ENCODE measurements at regions not wholly inside any gene's neighbourhood (a gene's known extent, or its start where the extent isn't known, plus 50 kb on each side); places are given as distances from the start of the nearest gene placed in this dataset.

GRCh38 chr3:35401671-35402070, 237.7 kb upstream of the ARPP21 start:
- Mint-ChIP-seq H3K36me3 (no peaks in the 10 kb centered on the region), H3K4me1 (no peaks in the 10 kb centered on the region), H3K4me3 (no peak overlapping the region), H3K27ac (no peak overlapping the region), H3K27me3 (no peaks in the 10 kb centered on the region), H3K9me3 (peaks cover 0 to 8% (median 2%) of the 10 kb centered on the region in 8 donors)
- H3K27me3 ChIP-seq (ENCODE audit: insufficient read depth, low read length): no peaks in the 10 kb centered on the region
- H3K36me3 ChIP-seq (ENCODE audit: insufficient read depth, low read length): no peaks in the 10 kb centered on the region
- H3K4me3 ChIP-seq (ENCODE audit: low read length in 2 of 2): no peak overlapping the region
- H3K27ac ChIP-seq (ENCODE audit: low read depth, low read length): no peak overlapping the region
- peaks cover 0 to 3% of the 10 kb centered on the region in 2 donors for H3K9me3 ChIP-seq (ENCODE audit: control insufficient read depth in 1 of 2, low read length in 2 of 2)
- ChIA-PET POLR2A (ENCODE audit: partially characterized antibody) (no interaction called here), CTCF (ENCODE audit: partially characterized antibody) (no interaction called here)
- no peaks in the 10 kb centered on the region for H3K4me1 ChIP-seq (ENCODE audit: insufficient read depth, low read length)
- intact Hi-C loops (cut with micrococcal nuclease): no loop called here
- DNase-seq: no peak

- no peaks in the 10 kb centered on the region for H3K36me3 ChIP-seq (ENCODE audit: insufficient read depth, low read length)
- POLR2A ChIA-PET (ENCODE audit: partially characterized antibody): no interaction called here
- intact Hi-C loops (cut with micrococcal nuclease): no loop called here
- DNase-seq: no peak
- no peaks in the 10 kb centered on the region for H3K27me3 ChIP-seq (ENCODE audit: insufficient read depth, low read length)
- H3K4me1 ChIP-seq (ENCODE audit: insufficient read depth, low read length): no peaks in the 10 kb centered on the region
- H3K4me1 Mint-ChIP-seq: no peaks in the 10 kb centered on the region
- H3K27me3 Mint-ChIP-seq: no peaks in the 10 kb centered on the region
- no peak overlapping the region for H3K27ac ChIP-seq (ENCODE audit: low read depth, low read length)
- no peak overlapping the region for H3K27ac Mint-ChIP-seq
- H3K4me3 ChIP-seq (ENCODE audit: low read length in 2 of 2): no peak overlapping the region
- CTCF ChIA-PET (ENCODE audit: partially characterized antibody): no interaction called here
- H3K9me3 Mint-ChIP-seq: peaks cover 0 to 6% (median 3%) of the 10 kb centered on the region in 8 donors
- H3K4me3 Mint-ChIP-seq: no peak overlapping the region
- peaks cover 0 to 3% of the 10 kb centered on the region in 2 donors for H3K9me3 ChIP-seq (ENCODE audit: control insufficient read depth in 1 of 2, low read length in 2 of 2)
- no peaks in the 10 kb centered on the region for H3K36me3 Mint-ChIP-seq
Observed at GRCh38 chr3:35404571-35404970, 234.8 kb upstream of the ARPP21 start.

GRCh38 chr3:35408882-35409281, 230.4 kb upstream of the ARPP21 start:
- no peak overlapping the region for H3K27ac Mint-ChIP-seq
- CTCF ChIA-PET (ENCODE audit: partially characterized antibody): no interaction called here
- no peak for DNase-seq
- no peaks in the 10 kb centered on the region for H3K27me3 Mint-ChIP-seq
- peaks cover 0 to 6% (median 3%) of the 10 kb centered on the region in 8 donors for H3K9me3 Mint-ChIP-seq
- no peaks in the 10 kb centered on the region for H3K4me1 Mint-ChIP-seq
- peaks cover 0 to 3% of the 10 kb centered on the region in 2 donors for H3K9me3 ChIP-seq (ENCODE audit: control insufficient read depth in 1 of 2, low read length in 2 of 2)
- no peak overlapping the region for H3K4me3 ChIP-seq (ENCODE audit: low read length in 2 of 2)
- POLR2A ChIA-PET (ENCODE audit: partially characterized antibody): no interaction called here
- H3K27me3 ChIP-seq (ENCODE audit: insufficient read depth, low read length): no peaks in the 10 kb centered on the region
- intact Hi-C loops (cut with micrococcal nuclease): no loop called here
- no peaks in the 10 kb centered on the region for H3K36me3 ChIP-seq (ENCODE audit: insufficient read depth, low read length)
- H3K4me3 Mint-ChIP-seq: no peak overlapping the region
- no peaks in the 10 kb centered on the region for H3K36me3 Mint-ChIP-seq
- no peaks in the 10 kb centered on the region for H3K4me1 ChIP-seq (ENCODE audit: insufficient read depth, low read length)
- no peak overlapping the region for H3K27ac ChIP-seq (ENCODE audit: low read depth, low read length)

GRCh38 chr3:35409991-35410390, 229.3 kb upstream of the ARPP21 start:
- Histone ChIP-seq H3K36me3 (ENCODE audit: insufficient read depth, low read length) (no peaks in the 10 kb centered on the region), H3K4me1 (ENCODE audit: insufficient read depth, low read length) (no peaks in the 10 kb centered on the region), H3K9me3 (ENCODE audit: control insufficient read depth in 1 of 2, low read length in 2 of 2) (peaks cover 0 to 6% of the 10 kb centered on the region in 2 donors), H3K27me3 (ENCODE audit: insufficient read depth, low read length) (no peaks in the 10 kb centered on the region), H3K27ac (ENCODE audit: low read depth, low read length) (no peak overlapping the region), H3K4me3 (ENCODE audit: low read length in 2 of 2) (no peak overlapping the region)
- POLR2A ChIA-PET (ENCODE audit: partially characterized antibody): no interaction called here
- Mint-ChIP-seq H3K4me1 (no peaks in the 10 kb centered on the region), H3K36me3 (no peaks in the 10 kb centered on the region), H3K9me3 (peaks cover 0 to 7% (median 3%) of the 10 kb centered on the region in 8 donors), H3K4me3 (no peak overlapping the region), H3K27me3 (no peaks in the 10 kb centered on the region), H3K27ac (no peak overlapping the region)
- CTCF ChIA-PET (ENCODE audit: partially characterized antibody): no interaction called here
- intact Hi-C loops (cut with micrococcal nuclease): no loop called here
- DNase-seq: no peak

- POLR2A ChIA-PET (ENCODE audit: partially characterized antibody): no interaction called here
- peaks cover 0 to 10% (median 4%) of the 10 kb centered on the region in 8 donors for H3K9me3 Mint-ChIP-seq
- no peaks in the 10 kb centered on the region for H3K4me1 Mint-ChIP-seq
- no peak overlapping the region for H3K4me3 Mint-ChIP-seq
- CTCF ChIA-PET (ENCODE audit: partially characterized antibody): no interaction called here
- no peaks in the 10 kb centered on the region for H3K27me3 Mint-ChIP-seq
- H3K36me3 Mint-ChIP-seq: no peaks in the 10 kb centered on the region
- Histone ChIP-seq H3K27me3 (ENCODE audit: insufficient read depth, low read length) (no peaks in the 10 kb centered on the region), H3K4me3 (ENCODE audit: low read length in 2 of 2) (no peak overlapping the region), H3K27ac (ENCODE audit: low read depth, low read length) (no peak overlapping the region), H3K9me3 (ENCODE audit: control insufficient read depth in 1 of 2, low read length in 2 of 2) (peaks cover 0 to 3% of the 10 kb centered on the region in 2 donors), H3K4me1 (ENCODE audit: insufficient read depth, low read length) (no peaks in the 10 kb centered on the region), H3K36me3 (ENCODE audit: insufficient read depth, low read length) (no peaks in the 10 kb centered on the region)
- DNase-seq: no peak
- intact Hi-C loops (cut with micrococcal nuclease): no loop called here
- H3K27ac Mint-ChIP-seq: no peak overlapping the region
Observed at GRCh38 chr3:35413483-35413882, 225.8 kb upstream of the ARPP21 start.

GRCh38 chr3:35417080-35417479, 222.2 kb upstream of the ARPP21 start:
- POLR2A ChIA-PET (ENCODE audit: partially characterized antibody): no interaction called here

GRCh38 chr3:35422101-35422500, 217.2 kb upstream of the ARPP21 start:
- no peak overlapping the region for H3K4me3 ChIP-seq (ENCODE audit: low read length in 2 of 2)
- H3K27me3 ChIP-seq (ENCODE audit: insufficient read depth, low read length): no peaks in the 10 kb centered on the region
- no peaks in the 10 kb centered on the region for H3K4me1 ChIP-seq (ENCODE audit: insufficient read depth, low read length)
- no peaks in the 10 kb centered on the region for H3K9me3 ChIP-seq (ENCODE audit: control insufficient read depth in 1 of 2, low read length in 2 of 2)
- intact Hi-C loops (cut with micrococcal nuclease): no loop called here
- peaks cover 0 to 11% (median 3%) of the 10 kb centered on the region in 8 donors for H3K9me3 Mint-ChIP-seq
- no peak overlapping the region for H3K27ac ChIP-seq (ENCODE audit: low read depth, low read length)
- H3K27ac Mint-ChIP-seq: no peak overlapping the region
- no peaks in the 10 kb centered on the region for H3K36me3 ChIP-seq (ENCODE audit: insufficient read depth, low read length)
- H3K4me1 Mint-ChIP-seq: no peaks in the 10 kb centered on the region
- DNase-seq: no peak
- no peaks in the 10 kb centered on the region for H3K27me3 Mint-ChIP-seq
- POLR2A ChIA-PET (ENCODE audit: partially characterized antibody): no interaction called here
- H3K4me3 Mint-ChIP-seq: no peak overlapping the region
- no peaks in the 10 kb centered on the region for H3K36me3 Mint-ChIP-seq
- CTCF ChIA-PET (ENCODE audit: partially characterized antibody): no interaction called here

More at GRCh38 chr3:35417080-35417479, 222.2 kb upstream of the ARPP21 start:
- H3K9me3 Mint-ChIP-seq: peaks cover 0 to 13% (median 4%) of the 10 kb centered on the region in 8 donors
- Histone ChIP-seq H3K4me3 (ENCODE audit: low read length in 2 of 2) (no peak overlapping the region), H3K4me1 (ENCODE audit: insufficient read depth, low read length) (no peaks in the 10 kb centered on the region), H3K27ac (ENCODE audit: low read depth, low read length) (no peak overlapping the region), H3K9me3 (ENCODE audit: control insufficient read depth in 1 of 2, low read length in 2 of 2) (peaks cover 0 to 3% of the 10 kb centered on the region in 2 donors), H3K27me3 (ENCODE audit: insufficient read depth, low read length) (no peaks in the 10 kb centered on the region), H3K36me3 (ENCODE audit: insufficient read depth, low read length) (no peaks in the 10 kb centered on the region)
- no peak overlapping the region for H3K27ac Mint-ChIP-seq
- H3K27me3 Mint-ChIP-seq: no peaks in the 10 kb centered on the region
- intact Hi-C loops (cut with micrococcal nuclease): no loop called here
- no peaks in the 10 kb centered on the region for H3K4me1 Mint-ChIP-seq
- no peak overlapping the region for H3K4me3 Mint-ChIP-seq
- CTCF ChIA-PET (ENCODE audit: partially characterized antibody): no interaction called here
- no peaks in the 10 kb centered on the region for H3K36me3 Mint-ChIP-seq
- DNase-seq: no peak
